H1 (cell line): ENCODE measurements at regions not wholly inside any gene's neighbourhood (a gene's known extent, or its start where the extent isn't known, plus 50 kb on each side); places are given as distances from the start of the nearest gene placed in this dataset.

Source experiments
- E2F6 ChIP-seq: IDR thresholded peaks from 2 replicates; pipeline ENCODE4 v1.6.1; 2012; ENCODE audit warnings: inconsistent platforms
- NANOG ChIP-seq: IDR thresholded peaks from 2 replicates; pipeline ENCODE4 v1.6.1; 2011; ENCODE audit warnings: low read length, low read depth, mild to moderate bottlenecking, inconsistent platforms; ENCODE audit not compliant: insufficient read depth, poor library complexity, severe bottlenecking
- SIN3A ChIP-seq, 2 experiments: IDR thresholded peaks in 1 of 2; conservative IDR thresholded peaks in 1 of 2; 2 replicates each; pipeline ENCODE4 v1.6.1; 2011 to 2012; ENCODE audit warnings: low read length in 2 of 2, improper control_type of control experiment in 1 of 2, low read depth in 1 of 2, mild to moderate bottlenecking in 1 of 2
- SUZ12 ChIP-seq: fragments of 200-600 bp; sonication (generic); IDR thresholded peaks from 2 replicates; pipeline ENCODE4 v1.6.1; 2012; ENCODE audit warnings: mild to moderate bottlenecking, inconsistent platforms, low read length, moderate library complexity, mixed read lengths
- TCF12 ChIP-seq: IDR thresholded peaks from 2 replicates; pipeline ENCODE4 v1.6.1; 2011; ENCODE audit warnings: low read depth, mild to moderate bottlenecking, low read length
- USF2 ChIP-seq: IDR thresholded peaks from 2 replicates; pipeline ENCODE4 v1.6.1; 2011; ENCODE audit warnings: low read length, improper control_type of control experiment

GRCh38 chr1:228999446-229000170 lies 264.3 kb downstream of the RHOU start (continued):
- no peak for TF ChIP-seq USF2
- no peak for TF ChIP-seq E2F6
- TF ChIP-seq SUZ12 = no peak
- no peak for TF ChIP-seq SIN3A (conservative IDR thresholded peaks at IDR 0.05 in 1 of 2, IDR thresholded peaks at IDR 0.05 in 1 of 2; ENCODE audit: low read depth in 1 of 2, low read length in 2 of 2)
- no peak for TF ChIP-seq NANOG
- no peak for TF ChIP-seq TCF12
